ENCODE measurements at regions not wholly inside any gene's neighbourhood (a gene's known extent, or its start where the extent isn't known, plus 50 kb on each side); places are given as distances from the start of the nearest gene placed in this dataset.

- no peak for DNase-seq (ENCODE audit: insufficient read length, low spot score, missing footprints)
- Histone ChIP-seq H3K27me3 (ENCODE audit: insufficient read depth, low read length) (no peaks in the 10 kb centered on the region), H3K4me1 (ENCODE audit: insufficient read depth, low read length) (peaks cover 19% of the 10 kb centered on the region), H3K79me2 (ENCODE audit: insufficient read depth, low read length) (no peaks in the 10 kb centered on the region), H3K9me3 (ENCODE audit: low read depth, low read length) (no peaks in the 10 kb centered on the region), H3K4me2 (ENCODE audit: insufficient read depth, low read length) (peak overlapping the region; percentile 72), H3K4me3 (ENCODE audit: insufficient read depth, low read length) (no peak overlapping the region), H4K20me1 (ENCODE audit: insufficient read depth, low read length) (no peaks in the 10 kb centered on the region), H2AFZ (ENCODE audit: low read length) (peak overlapping the region; percentile 34), H3K36me3 (ENCODE audit: insufficient read depth, low read length) (no peaks in the 10 kb centered on the region), H3K27ac (ENCODE audit: low read depth, low read length) (peak overlapping the region; percentile 72)
- TF ChIP-seq CTCF (IDR thresholded peaks at IDR 0.05; ENCODE audit: extremely low read depth, low read depth, low read length), result no peak
Measured at GRCh38 chr2:149767516-149767974, 180.0 kb upstream of the MMADHC start.

- Histone ChIP-seq H3K27ac (ENCODE audit: low read depth, low read length) (no peak overlapping the region), H3K4me1 (ENCODE audit: insufficient read depth, low read length) (peaks cover 19% of the 10 kb centered on the region), H3K4me3 (ENCODE audit: insufficient read depth, low read length) (no peak overlapping the region), H3K36me3 (ENCODE audit: insufficient read depth, low read length) (no peaks in the 10 kb centered on the region), H3K27me3 (ENCODE audit: insufficient read depth, low read length) (no peaks in the 10 kb centered on the region), H2AFZ (ENCODE audit: low read length) (no peak overlapping the region), H3K4me2 (ENCODE audit: insufficient read depth, low read length) (no peak overlapping the region), H3K79me2 (ENCODE audit: insufficient read depth, low read length) (no peaks in the 10 kb centered on the region), H3K9me3 (ENCODE audit: low read depth, low read length) (no peaks in the 10 kb centered on the region), H4K20me1 (ENCODE audit: insufficient read depth, low read length) (no peaks in the 10 kb centered on the region)
- no peak for TF ChIP-seq CTCF (IDR thresholded peaks at IDR 0.05; ENCODE audit: extremely low read depth, low read depth, low read length)
- no peak for DNase-seq (ENCODE audit: insufficient read length, low spot score, missing footprints)
Measured at GRCh38 chr2:149766339-149766738, 178.8 kb upstream of the MMADHC start.

- no peak for DNase-seq (ENCODE audit: insufficient read length, low spot score, missing footprints)
- TF ChIP-seq CTCF (IDR thresholded peaks at IDR 0.05; ENCODE audit: extremely low read depth, low read depth, low read length), result no peak
- no peak overlapping the region for H2AFZ ChIP-seq (ENCODE audit: low read length)
Measured at GRCh38 chr2:149765636-149766035, 178.1 kb upstream of the MMADHC start.

GRCh38 chr2:149765003-149765402 lies 177.4 kb upstream of the MMADHC start:
- Histone ChIP-seq H2AFZ (ENCODE audit: low read length) (no peak overlapping the region), H3K9me3 (ENCODE audit: low read depth, low read length) (no peaks in the 10 kb centered on the region), H3K4me2 (ENCODE audit: insufficient read depth, low read length) (no peak overlapping the region), H3K36me3 (ENCODE audit: insufficient read depth, low read length) (no peaks in the 10 kb centered on the region), H3K79me2 (ENCODE audit: insufficient read depth, low read length) (no peaks in the 10 kb centered on the region), H3K27me3 (ENCODE audit: insufficient read depth, low read length) (no peaks in the 10 kb centered on the region), H3K27ac (ENCODE audit: low read depth, low read length) (no peak overlapping the region), H3K4me3 (ENCODE audit: insufficient read depth, low read length) (no peak overlapping the region), H4K20me1 (ENCODE audit: insufficient read depth, low read length) (no peaks in the 10 kb centered on the region), H3K4me1 (ENCODE audit: insufficient read depth, low read length) (peaks cover 17% of the 10 kb centered on the region)
- no peak for DNase-seq (ENCODE audit: insufficient read length, low spot score, missing footprints)
- no peak for TF ChIP-seq CTCF (IDR thresholded peaks at IDR 0.05; ENCODE audit: extremely low read depth, low read depth, low read length)

More at GRCh38 chr2:149765636-149766035, 178.1 kb upstream of the MMADHC start:
- no peak overlapping the region for H3K27ac ChIP-seq (ENCODE audit: low read depth, low read length)
- H3K4me2 ChIP-seq (ENCODE audit: insufficient read depth, low read length), result no peak overlapping the region
- no peak overlapping the region for H3K4me3 ChIP-seq (ENCODE audit: insufficient read depth, low read length)
- H3K36me3 ChIP-seq (ENCODE audit: insufficient read depth, low read length), result no peaks in the 10 kb centered on the region
- H3K9me3 ChIP-seq (ENCODE audit: low read depth, low read length), result no peaks in the 10 kb centered on the region
- H4K20me1 ChIP-seq (ENCODE audit: insufficient read depth, low read length), result no peaks in the 10 kb centered on the region
- peaks cover 19% of the 10 kb centered on the region for H3K4me1 ChIP-seq (ENCODE audit: insufficient read depth, low read length)
- no peaks in the 10 kb centered on the region for H3K79me2 ChIP-seq (ENCODE audit: insufficient read depth, low read length)
- no peaks in the 10 kb centered on the region for H3K27me3 ChIP-seq (ENCODE audit: insufficient read depth, low read length)

Measured in osteoblast (primary cell).